ENCODE measurements at regions not wholly inside any gene's neighbourhood (a gene's known extent, or its start where the extent isn't known, plus 50 kb on each side); places are given as distances from the start of the nearest gene placed in this dataset.

GRCh38 chr7:138184191-138184590 is 107.9 kb downstream of the AKR1D1 start:
- TF ChIP-seq POLR2A (IDR thresholded peaks at IDR 0.05) (no peak), CTCF (IDR thresholded peaks at IDR 0.05) (no peak), EP300 (IDR thresholded peaks at IDR 0.05) (no peak)
- Histone ChIP-seq H3K27ac (no peak overlapping the region), H3K36me3 (no peaks in the 10 kb centered on the region), H3K4me3 (no peak overlapping the region), H3K27me3 (no peaks in the 10 kb centered on the region), H3K9me3 (no peaks in the 10 kb centered on the region), H3K4me1 (ENCODE audit: insufficient read depth) (no peaks in the 10 kb centered on the region)
- intact Hi-C loops (cut with DNase I), result no loop called here
- WGBS, 3 donors, result 91 to 95% (median 94%) methylated on average over 4 of the region's 4 CpGs
- DNase-seq, result no peak

- intact Hi-C loops (cut with DNase I), result no loop called here
- Histone ChIP-seq H3K4me1 (ENCODE audit: insufficient read depth) (no peaks in the 10 kb centered on the region), H3K36me3 (no peaks in the 10 kb centered on the region), H3K9me3 (no peaks in the 10 kb centered on the region), H3K27me3 (no peaks in the 10 kb centered on the region), H3K27ac (no peak overlapping the region), H3K4me3 (no peak overlapping the region)
- DNase-seq, result no peak
- no peak for TF ChIP-seq EP300 (IDR thresholded peaks at IDR 0.05)
- no peak for TF ChIP-seq CTCF (IDR thresholded peaks at IDR 0.05)
- TF ChIP-seq POLR2A (IDR thresholded peaks at IDR 0.05), result no peak
- WGBS, 3 donors, result 89 to 92% (median 90%) methylated on average over 12 of the region's 12 CpGs
These were observed 109.1 kb downstream of the AKR1D1 start for GRCh38 chr7:138185132-138185908.

- DNase-seq, result no peak
- no peaks in the 10 kb centered on the region for H3K4me1 ChIP-seq (ENCODE audit: insufficient read depth)
- 36 to 48% (median 38%) methylated on average over 6 of the region's 6 CpGs for WGBS, 3 donors
- no peaks in the 10 kb centered on the region for H3K36me3 ChIP-seq
- H3K27ac ChIP-seq, result no peak overlapping the region
- H3K27me3 ChIP-seq, result no peaks in the 10 kb centered on the region
- intact Hi-C loops (cut with DNase I), result no loop called here
- TF ChIP-seq POLR2A (IDR thresholded peaks at IDR 0.05) (no peak), CTCF (IDR thresholded peaks at IDR 0.05) (no peak), EP300 (IDR thresholded peaks at IDR 0.05) (no peak)
- H3K4me3 ChIP-seq, result no peak overlapping the region
- H3K9me3 ChIP-seq, result no peaks in the 10 kb centered on the region
These were observed 110.7 kb downstream of the AKR1D1 start for GRCh38 chr7:138186951-138187351.

GRCh38 chr7:138188290-138188858 is 112.1 kb downstream of the AKR1D1 start:
- Histone ChIP-seq H3K36me3 (no peaks in the 10 kb centered on the region), H3K27ac (no peak overlapping the region), H3K27me3 (no peaks in the 10 kb centered on the region), H3K4me1 (ENCODE audit: insufficient read depth) (no peaks in the 10 kb centered on the region), H3K4me3 (no peak overlapping the region), H3K9me3 (no peaks in the 10 kb centered on the region)
- WGBS, 3 donors, result 77 to 97% (median 85%) methylated on average over 8 of the region's 8 CpGs
- TF ChIP-seq EP300 (IDR thresholded peaks at IDR 0.05), result no peak
- TF ChIP-seq POLR2A (IDR thresholded peaks at IDR 0.05), result no peak
- no peak for TF ChIP-seq CTCF (IDR thresholded peaks at IDR 0.05)
- no peak for DNase-seq
- intact Hi-C loops (cut with DNase I), result no loop called here
